Activated T-helper 2 cell treated with anti-CD3 and anti-CD28 coated beads, Interferon-gamma antibody, Interleukin-2, Interleukin-4, amounts not matched to agents 10 μg/mL and 5 μg/mL and 100 μg/mL, durations not matched to agents 14 hours and 24 hours and 36 hours (primary cell): ENCODE measurements at regions not wholly inside any gene's neighbourhood (a gene's known extent, or its start where the extent isn't known, plus 50 kb on each side); places are given as distances from the start of the nearest gene placed in this dataset.

Experiments used
- DNase-seq: peaks from one replicate; pipeline ENCODE4 v3.0.0; 2021; ENCODE audit warnings: low spot score
- H3K27ac Mint-ChIP-seq: one replicate; pipeline ENCODE4 v1.8.0; 2021; ENCODE audit warnings: mixed read lengths
- H3K27me3 Mint-ChIP-seq: one replicate; pipeline ENCODE4 v1.8.0; 2021; ENCODE audit warnings: low read depth, mixed read lengths
- H3K36me3 Mint-ChIP-seq: one replicate; pipeline ENCODE4 v1.8.0; 2021; ENCODE audit warnings: low read depth, mixed read lengths
- H3K4me1 Mint-ChIP-seq: one replicate; pipeline ENCODE4 v1.8.0; 2021; ENCODE audit warnings: low read depth, mixed read lengths
- H3K4me3 Mint-ChIP-seq: one replicate; pipeline ENCODE4 v1.8.0; 2021; ENCODE audit warnings: low read depth, mild to moderate bottlenecking, moderate library complexity, mixed read lengths
- H3K9me3 Mint-ChIP-seq: one replicate; pipeline ENCODE4 v1.8.0; 2021; ENCODE audit warnings: mixed read lengths
- intact Hi-C: fragments of 100-400 bp; cut with micrococcal nuclease; formaldehyde crosslinking; loops from one replicate; pipeline ENCODE4 v1.15.1; 2023

DNA sequence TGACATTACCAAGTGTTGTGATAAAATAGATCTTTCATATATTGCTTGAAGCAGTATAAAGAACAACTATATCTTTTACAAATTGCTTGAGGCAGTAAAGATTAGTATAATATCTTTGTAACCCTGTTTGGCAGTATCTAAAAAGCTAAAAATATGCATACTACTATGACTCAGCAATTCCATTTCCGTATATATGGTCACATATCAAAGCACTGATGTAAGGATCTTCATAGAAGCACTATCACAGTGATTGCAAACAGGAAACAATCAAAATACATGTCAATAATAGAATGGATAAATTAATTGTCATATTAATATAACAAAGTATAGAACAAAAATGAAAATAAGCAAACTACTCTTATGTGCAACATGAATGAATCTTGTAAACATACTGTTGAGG is 158.4 kb upstream of the IGF1 start:
- Mint-ChIP-seq H3K27me3 (no peaks in the 10 kb centered on the region), H3K4me1 (no peaks in the 10 kb centered on the region), H3K36me3 (no peaks in the 10 kb centered on the region), H3K9me3 (peaks cover 5% of the 10 kb centered on the region), H3K4me3 (no peak overlapping the region), H3K27ac (no peak overlapping the region)
- no peak for DNase-seq
- intact Hi-C loops, result no loop called here

GRCh38 chr12:102633981-102634605 is 153.7 kb upstream of the IGF1 start:
- Mint-ChIP-seq H3K4me1 (no peaks in the 10 kb centered on the region), H3K27ac (no peak overlapping the region), H3K9me3 (no peaks in the 10 kb centered on the region), H3K36me3 (no peaks in the 10 kb centered on the region), H3K27me3 (no peaks in the 10 kb centered on the region), H3K4me3 (no peak overlapping the region)
- intact Hi-C loops, result no loop called here
- DNase-seq, result no peak

DNA sequence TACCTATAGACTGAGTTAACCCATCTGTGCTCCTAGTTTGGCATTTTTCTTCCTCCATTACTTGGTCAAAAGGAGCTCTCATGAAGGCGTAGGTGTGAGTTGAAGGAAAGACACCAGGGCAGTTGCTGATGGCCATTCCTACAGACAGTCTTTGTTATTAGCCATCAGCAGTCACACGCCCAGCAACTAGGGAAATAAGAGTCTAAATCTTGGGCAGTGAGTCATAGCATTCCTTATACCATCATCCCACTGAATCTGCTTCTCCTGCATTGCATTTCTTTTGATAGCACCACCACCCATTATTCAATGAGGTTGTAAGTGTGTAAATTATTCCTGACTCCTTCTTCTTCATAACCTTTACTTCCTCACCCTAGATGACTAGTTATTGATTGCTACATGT is 150.9 kb upstream of the IGF1 start:
- Mint-ChIP-seq H3K36me3 (no peaks in the 10 kb centered on the region), H3K4me3 (no peak overlapping the region)
- intact Hi-C loops, result no loop called here

GRCh38 chr12:102629262-102629888 is 149.0 kb upstream of the IGF1 start:
- no peaks in the 10 kb centered on the region for H3K27me3 Mint-ChIP-seq
- H3K36me3 Mint-ChIP-seq, result no peaks in the 10 kb centered on the region
- H3K4me1 Mint-ChIP-seq, result no peaks in the 10 kb centered on the region
- intact Hi-C loops, result no loop called here
- H3K4me3 Mint-ChIP-seq, result no peak overlapping the region
- no peak for DNase-seq
- H3K27ac Mint-ChIP-seq, result no peak overlapping the region
- peaks cover 16% of the 10 kb centered on the region for H3K9me3 Mint-ChIP-seq

More for the DNA sequence above, 150.9 kb upstream of the IGF1 start:
- no peaks in the 10 kb centered on the region for H3K27me3 Mint-ChIP-seq
- H3K9me3 Mint-ChIP-seq, result peaks cover 16% of the 10 kb centered on the region
- no peak overlapping the region for H3K27ac Mint-ChIP-seq
- DNase-seq, result no peak
- H3K4me1 Mint-ChIP-seq, result no peaks in the 10 kb centered on the region

GRCh38 chr12:102625819-102626218 is 145.5 kb upstream of the IGF1 start:
- no peak for DNase-seq
- Mint-ChIP-seq H3K27ac (no peak overlapping the region), H3K4me3 (no peak overlapping the region), H3K27me3 (no peaks in the 10 kb centered on the region), H3K9me3 (peaks cover 16% of the 10 kb centered on the region), H3K36me3 (no peaks in the 10 kb centered on the region), H3K4me1 (no peaks in the 10 kb centered on the region)
- intact Hi-C loops, result no loop called here

- DNase-seq, result no peak
- Mint-ChIP-seq H3K4me1 (no peaks in the 10 kb centered on the region), H3K36me3 (no peaks in the 10 kb centered on the region), H3K4me3 (no peak overlapping the region), H3K27me3 (no peaks in the 10 kb centered on the region), H3K9me3 (peaks cover 6% of the 10 kb centered on the region), H3K27ac (no peak overlapping the region)
- intact Hi-C loops, result no loop called here
Observed at GRCh38 chr12:102622618-102623017, 142.3 kb upstream of the IGF1 start.

- Mint-ChIP-seq H3K27me3 (no peaks in the 10 kb centered on the region), H3K4me3 (no peak overlapping the region), H3K4me1 (no peaks in the 10 kb centered on the region), H3K9me3 (no peaks in the 10 kb centered on the region), H3K27ac (no peak overlapping the region), H3K36me3 (no peaks in the 10 kb centered on the region)
- intact Hi-C loops, result no loop called here
- no peak for DNase-seq
Observed at GRCh38 chr12:102618197-102618877, 138.0 kb upstream of the IGF1 start.

- no peaks in the 10 kb centered on the region for H3K9me3 Mint-ChIP-seq
- H3K27me3 Mint-ChIP-seq, result no peaks in the 10 kb centered on the region
- H3K4me1 Mint-ChIP-seq, result no peaks in the 10 kb centered on the region
- H3K27ac Mint-ChIP-seq, result no peak overlapping the region
- DNase-seq, result no peak
- intact Hi-C loops, result no loop called here
- no peak overlapping the region for H3K4me3 Mint-ChIP-seq
- no peaks in the 10 kb centered on the region for H3K36me3 Mint-ChIP-seq
Observed at GRCh38 chr12:102616692-102617091, 136.3 kb upstream of the IGF1 start.

DNA sequence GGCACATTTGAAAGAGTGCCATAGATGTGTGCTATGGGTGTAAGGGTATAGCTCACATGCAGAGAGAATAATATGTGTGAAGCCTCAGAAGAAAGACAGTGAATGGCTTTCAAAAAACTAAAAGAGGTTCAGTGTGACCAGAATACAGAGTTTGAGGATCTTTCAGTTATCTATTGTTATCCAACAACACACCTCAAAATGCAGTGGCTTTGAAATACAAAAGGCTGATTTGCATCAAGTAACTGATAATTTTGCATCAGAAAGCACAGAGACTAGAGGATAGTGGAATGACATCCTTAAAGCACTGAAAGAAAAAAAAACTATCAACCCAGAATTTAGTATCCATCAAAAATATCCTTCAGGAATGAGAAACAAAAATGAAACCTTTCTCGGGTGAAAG is 131.6 kb upstream of the IGF1 start:
- Mint-ChIP-seq H3K9me3 (peaks cover 13% of the 10 kb centered on the region), H3K36me3 (no peaks in the 10 kb centered on the region), H3K4me1 (no peaks in the 10 kb centered on the region), H3K4me3 (no peak overlapping the region), H3K27me3 (no peaks in the 10 kb centered on the region), H3K27ac (no peak overlapping the region)
- intact Hi-C loops, result no loop called here
- DNase-seq, result no peak

DNA sequence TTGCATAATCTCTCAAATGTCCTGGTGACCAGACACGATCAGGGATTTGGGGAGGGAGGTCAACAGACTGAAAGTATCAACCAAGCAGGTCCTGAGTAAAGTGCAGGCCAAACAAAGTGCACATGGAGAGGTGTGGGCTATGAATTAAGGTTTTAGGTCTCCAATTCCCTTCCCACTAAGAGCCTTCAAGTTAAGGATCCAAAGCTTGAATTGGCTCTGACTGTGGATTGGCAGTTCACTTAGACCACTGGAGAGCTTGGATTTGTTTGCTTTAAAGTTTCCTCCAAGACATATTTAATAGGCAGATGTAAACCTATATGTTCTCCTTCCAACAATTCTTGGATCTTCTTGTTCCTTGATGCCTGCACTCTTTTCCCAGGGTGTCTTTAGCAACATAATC is 129.6 kb upstream of the IGF1 start:
- Mint-ChIP-seq H3K36me3 (no peaks in the 10 kb centered on the region), H3K4me3 (no peak overlapping the region), H3K4me1 (no peaks in the 10 kb centered on the region), H3K9me3 (peaks cover 13% of the 10 kb centered on the region), H3K27me3 (no peaks in the 10 kb centered on the region), H3K27ac (no peak overlapping the region)
- intact Hi-C loops, result no loop called here
- DNase-seq, result no peak

- Mint-ChIP-seq H3K27me3 (peaks cover 4% of the 10 kb centered on the region), H3K36me3 (no peaks in the 10 kb centered on the region), H3K4me1 (no peaks in the 10 kb centered on the region), H3K27ac (no peak overlapping the region), H3K4me3 (no peak overlapping the region), H3K9me3 (peaks cover 10% of the 10 kb centered on the region)
- intact Hi-C loops, result no loop called here
- DNase-seq, result no peak
Observed at GRCh38 chr12:102603021-102603420, 122.7 kb upstream of the IGF1 start.

DNA sequence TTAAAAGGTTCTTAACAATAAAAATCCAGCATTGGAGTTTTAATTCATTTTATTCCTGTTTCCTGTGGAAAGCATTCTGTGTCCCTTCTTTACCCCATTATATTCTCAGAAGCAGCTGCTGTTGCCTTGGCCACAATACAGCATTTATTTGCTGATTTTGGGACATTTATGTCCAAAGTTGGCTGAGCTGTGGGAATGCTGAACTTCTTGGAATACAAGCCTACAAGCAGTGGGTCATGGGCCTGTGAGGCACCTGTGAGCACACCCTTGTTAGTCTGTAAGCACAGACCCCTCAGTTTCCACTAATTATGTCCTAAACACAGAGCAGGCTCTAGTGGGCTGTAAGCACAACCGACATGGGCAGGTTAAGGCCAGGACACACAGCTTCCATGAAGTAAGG is 122.2 kb upstream of the IGF1 start:
- intact Hi-C loops, result no loop called here
- Mint-ChIP-seq H3K36me3 (no peaks in the 10 kb centered on the region), H3K4me1 (no peaks in the 10 kb centered on the region), H3K27me3 (peaks cover 4% of the 10 kb centered on the region), H3K27ac (no peak overlapping the region), H3K4me3 (no peak overlapping the region), H3K9me3 (peaks cover 5% of the 10 kb centered on the region)
- DNase-seq, result no peak

- Mint-ChIP-seq H3K36me3 (no peaks in the 10 kb centered on the region), H3K4me3 (no peak overlapping the region), H3K27ac (no peak overlapping the region), H3K27me3 (peaks cover 4% of the 10 kb centered on the region), H3K9me3 (no peaks in the 10 kb centered on the region), H3K4me1 (no peaks in the 10 kb centered on the region)
- intact Hi-C loops, result no loop called here
- no peak for DNase-seq
Observed at GRCh38 chr12:102601621-102602020, 121.3 kb upstream of the IGF1 start.
